HS-5 (cell line): ENCODE measurements at regions not wholly inside any gene's neighbourhood (a gene's known extent, or its start where the extent isn't known, plus 50 kb on each side); places are given as distances from the start of the nearest gene placed in this dataset.
"Not testable (repeated sequence)": the region's sequence is repeated elsewhere in the genome, so short reads cannot be mapped to it uniquely, and the experiment has no call there.

Source experiments
- DNase-seq: peaks from one replicate; pipeline ENCODE4 v3.0.0-alpha.2; 2012; ENCODE audit warnings: low read depth

GRCh38 chr17:71486261-71486660 lies 634.6 kb upstream of the SOX9 start:
- DNase-seq = no peak

- DNase-seq = no peak
Observed at GRCh38 chr17:71488851-71489250, 632.0 kb upstream of the SOX9 start.

GRCh38 chr17:71494062-71494855 lies 626.6 kb upstream of the SOX9 start:
- DNase-seq = no peak

GRCh38 chr17:71495420-71495819 lies 625.4 kb upstream of the SOX9 start:
- DNase-seq = no peak

GRCh38 chr17:71496552-71496951 lies 624.3 kb upstream of the SOX9 start:
- DNase-seq = no peak

- peak; percentile 34 for DNase-seq
Observed at GRCh38 chr17:71500761-71501555, 619.9 kb upstream of the SOX9 start.

GRCh38 chr17:71501711-71502110 lies 619.1 kb upstream of the SOX9 start:
- DNase-seq = no peak

GRCh38 chr17:71502443-71502842 lies 618.4 kb upstream of the SOX9 start:
- no peak for DNase-seq

- DNase-seq = no peak
Observed at GRCh38 chr17:71503710-71504465, 616.9 kb upstream of the SOX9 start.

GRCh38 chr17:71505200-71505599 lies 615.6 kb upstream of the SOX9 start:
- DNase-seq = no peak

GRCh38 chr17:71505981-71506380 lies 614.8 kb upstream of the SOX9 start:
- DNase-seq = no peak

GRCh38 chr17:71511266-71511995 lies 609.4 kb upstream of the SOX9 start:
- DNase-seq = no peak

GRCh38 chr17:71513725-71514124 lies 607.1 kb upstream of the SOX9 start:
- not testable (repeated sequence) for DNase-seq

- no peak for DNase-seq
Observed at GRCh38 chr17:71516149-71516548, 604.7 kb upstream of the SOX9 start.

- peak; percentile 24 for DNase-seq
Observed at GRCh38 chr17:71519285-71519684, 601.5 kb upstream of the SOX9 start.

GRCh38 chr17:71521724-71522123 lies 599.1 kb upstream of the SOX9 start:
- DNase-seq = no peak

GRCh38 chr17:71522383-71522782 lies 598.4 kb upstream of the SOX9 start:
- DNase-seq = peak; percentile 22

GRCh38 chr17:71527311-71527710 lies 593.5 kb upstream of the SOX9 start:
- no peak for DNase-seq

GRCh38 chr17:71528210-71528609 lies 592.6 kb upstream of the SOX9 start:
- no peak for DNase-seq

GRCh38 chr17:71530248-71530647 lies 590.6 kb upstream of the SOX9 start:
- peak; percentile 34 for DNase-seq

GRCh38 chr17:71535321-71535720 lies 585.5 kb upstream of the SOX9 start:
- DNase-seq = no peak

GRCh38 chr17:71546419-71546818 lies 574.4 kb upstream of the SOX9 start:
- DNase-seq = no peak
